ENCODE measurements at regions not wholly inside any gene's neighbourhood (a gene's known extent, or its start where the extent isn't known, plus 50 kb on each side); places are given as distances from the start of the nearest gene placed in this dataset.

- no peak overlapping the region for H3K4me3 ChIP-seq (replicated peaks; ENCODE audit: low read depth, low read length)
- no peak for DNase-seq (ENCODE audit: extremely low read depth, low read depth)
- TF ChIP-seq CTCF (IDR thresholded peaks at IDR 0.05; ENCODE audit: low read depth, low read length, missing control alignments) = no peak
These were observed 222.6 kb downstream of the NOL4 start for GRCh38 chr18:34002130-34002529.

- TF ChIP-seq CTCF (IDR thresholded peaks at IDR 0.05; ENCODE audit: low read depth, low read length, missing control alignments) = no peak
- no peak for DNase-seq (ENCODE audit: extremely low read depth, low read depth)
- no peak overlapping the region for H3K4me3 ChIP-seq (replicated peaks; ENCODE audit: low read depth, low read length)
These were observed 223.3 kb downstream of the NOL4 start for GRCh38 chr18:34001376-34001775.

GRCh38 chr18:33987206-33987605 lies 237.5 kb downstream of the NOL4 start:
- DNase-seq (ENCODE audit: extremely low read depth, low read depth) = no peak
- no peak overlapping the region for H3K4me3 ChIP-seq (replicated peaks; ENCODE audit: low read depth, low read length)
- no peak for TF ChIP-seq CTCF (IDR thresholded peaks at IDR 0.05; ENCODE audit: low read depth, low read length, missing control alignments)

GRCh38 chr18:33983126-33983525 lies 241.6 kb downstream of the NOL4 start:
- TF ChIP-seq CTCF (IDR thresholded peaks at IDR 0.05; ENCODE audit: low read depth, low read length, missing control alignments) = no peak
- H3K4me3 ChIP-seq (replicated peaks; ENCODE audit: low read depth, low read length) = no peak overlapping the region
- no peak for DNase-seq (ENCODE audit: extremely low read depth, low read depth)

- no peak for DNase-seq (ENCODE audit: extremely low read depth, low read depth)
- TF ChIP-seq CTCF (IDR thresholded peaks at IDR 0.05; ENCODE audit: low read depth, low read length, missing control alignments) = no peak
- no peak overlapping the region for H3K4me3 ChIP-seq (replicated peaks; ENCODE audit: low read depth, low read length)
These were observed 264.3 kb downstream of the NOL4 start for GRCh38 chr18:33960417-33960816.

GRCh38 chr18:33959609-33960008 lies 265.1 kb downstream of the NOL4 start:
- TF ChIP-seq CTCF (IDR thresholded peaks at IDR 0.05; ENCODE audit: low read depth, low read length, missing control alignments) = no peak
- no peak overlapping the region for H3K4me3 ChIP-seq (replicated peaks; ENCODE audit: low read depth, low read length)
- DNase-seq (ENCODE audit: extremely low read depth, low read depth) = no peak

GRCh38 chr18:33957707-33958106 lies 267.0 kb downstream of the NOL4 start:
- TF ChIP-seq CTCF (IDR thresholded peaks at IDR 0.05; ENCODE audit: low read depth, low read length, missing control alignments) = no peak
- DNase-seq (ENCODE audit: extremely low read depth, low read depth) = no peak

More at GRCh38 chr18:33957707-33958106, 267.0 kb downstream of the NOL4 start:
- H3K4me3 ChIP-seq (replicated peaks; ENCODE audit: low read depth, low read length) = no peak overlapping the region

Measured in HFF-Myc (cell line).